Mucosa of rectum (tissue), 2 donors: ENCODE measurements at regions not wholly inside any gene's neighbourhood (a gene's known extent, or its start where the extent isn't known, plus 50 kb on each side); places are given as distances from the start of the nearest gene placed in this dataset.

ENCODE experiments used
- H3K27ac ChIP-seq, 2 donors: one replicate each; pipeline ENCODE4 v1.7.0; 2013; ENCODE audit warnings: inconsistent platforms in 2 of 2, low read depth in 2 of 2, low read length in 2 of 2
- H3K27me3 ChIP-seq, 2 donors: one replicate each; pipeline ENCODE4 v1.7.0; 2013; ENCODE audit warnings: low read length in 2 of 2; ENCODE audit not compliant: control insufficient read depth in 2 of 2, insufficient read depth in 2 of 2
- H3K36me3 ChIP-seq, 2 donors: one replicate each; pipeline ENCODE4 v1.7.0; 2013; ENCODE audit warnings: low read length in 2 of 2; ENCODE audit not compliant: control insufficient read depth in 2 of 2, insufficient read depth in 2 of 2
- H3K4me1 ChIP-seq, 2 donors: one replicate each; pipeline ENCODE4 v1.7.0; 2013; ENCODE audit warnings: low read length in 2 of 2, mild to moderate bottlenecking in 1 of 2; ENCODE audit not compliant: control insufficient read depth in 2 of 2, insufficient read depth in 2 of 2
- H3K4me3 ChIP-seq, 2 donors: one replicate each; pipeline ENCODE4 v1.7.0; 2013; ENCODE audit warnings: low read length in 2 of 2
- H3K9ac ChIP-seq, 2 donors: one replicate each; pipeline ENCODE4 v1.7.0; 2013; ENCODE audit warnings: low read length in 2 of 2, low read depth in 1 of 2, mild to moderate bottlenecking in 1 of 2
- H3K9me3 ChIP-seq, 2 donors: one replicate each; pipeline ENCODE4 v1.7.0; 2013; ENCODE audit warnings: low read length in 2 of 2; ENCODE audit not compliant: control insufficient read depth in 2 of 2
- donor health status: healthy.
- donor health status: Normal muscosa, but diverticular disease.

DNA sequence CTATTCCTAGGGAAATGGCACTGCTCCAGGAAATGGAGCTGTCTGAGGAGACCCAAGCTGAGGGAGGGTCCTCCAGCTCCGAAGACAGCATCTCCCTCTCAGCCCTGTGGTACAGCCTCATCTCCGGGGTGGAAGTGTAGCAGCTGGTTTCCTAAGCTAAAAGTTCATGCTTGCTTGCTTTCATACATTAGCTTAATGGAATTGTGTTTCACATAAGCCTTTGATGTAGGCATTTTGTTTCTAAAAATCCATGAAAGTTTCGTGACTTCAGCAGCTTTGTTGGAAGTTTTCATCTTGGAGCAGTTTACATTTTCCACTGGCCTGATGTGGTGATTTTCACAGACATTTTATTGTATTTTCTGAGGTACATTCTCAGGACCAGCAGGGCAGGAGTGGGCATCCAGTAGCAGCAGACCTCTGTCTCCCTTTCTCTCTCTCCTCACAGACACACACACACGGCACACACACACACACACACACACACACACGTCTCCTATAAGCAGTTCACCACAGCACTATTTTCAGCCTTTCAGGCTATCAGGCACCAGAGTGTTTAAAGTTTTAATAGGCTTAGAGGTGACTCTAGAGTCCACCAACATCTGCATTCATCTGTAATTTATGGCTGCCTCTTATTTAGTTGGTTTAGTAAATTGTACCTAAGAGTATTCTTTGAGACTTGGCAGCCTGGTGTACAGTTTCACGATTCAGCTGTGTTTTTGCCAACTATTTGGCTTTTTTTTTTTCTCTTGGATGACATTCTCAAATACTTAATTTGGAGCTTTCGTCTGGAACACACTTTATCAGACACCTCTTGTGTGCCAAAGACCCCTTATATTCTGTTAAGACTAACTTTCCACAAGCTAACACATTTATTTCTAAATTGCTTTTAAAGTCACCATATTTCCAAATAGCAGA lies 225.8 kb upstream of the SFRP2 start:
- no peaks in the 10 kb centered on the region for H3K9me3 ChIP-seq
- no peaks in the 10 kb centered on the region for H3K27me3 ChIP-seq
- no peaks in the 10 kb centered on the region for H3K4me1 ChIP-seq
- H3K36me3 ChIP-seq: no peaks in the 10 kb centered on the region
- no peak overlapping the region for H3K4me3 ChIP-seq
- no peak overlapping the region for H3K9ac ChIP-seq
- H3K27ac ChIP-seq: no peak overlapping the region

DNA sequence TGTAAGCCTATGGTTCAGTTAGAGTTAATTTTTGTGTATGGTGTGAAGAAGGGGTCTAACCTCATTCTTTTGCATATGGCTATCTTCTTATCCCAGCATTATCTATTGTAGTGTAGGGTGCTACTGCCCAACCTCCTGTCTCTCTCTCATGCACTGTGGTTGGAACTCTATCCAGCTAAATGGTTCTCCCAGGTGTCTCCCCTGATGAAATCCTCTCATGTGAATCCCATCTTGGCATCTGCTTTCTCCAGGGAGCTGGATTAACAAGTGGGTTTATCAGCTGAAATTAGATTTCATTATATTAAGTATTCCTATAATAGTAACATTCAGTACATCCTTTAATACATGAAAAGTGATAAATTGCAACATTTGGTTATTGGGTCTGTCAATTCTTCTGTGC lies 224.7 kb upstream of the SFRP2 start:
- no peaks in the 10 kb centered on the region for H3K27me3 ChIP-seq
- H3K9ac ChIP-seq: no peak overlapping the region
- no peaks in the 10 kb centered on the region for H3K4me1 ChIP-seq
- H3K36me3 ChIP-seq: no peaks in the 10 kb centered on the region
- no peak overlapping the region for H3K27ac ChIP-seq
- no peaks in the 10 kb centered on the region for H3K9me3 ChIP-seq
- H3K4me3 ChIP-seq: no peak overlapping the region

DNA sequence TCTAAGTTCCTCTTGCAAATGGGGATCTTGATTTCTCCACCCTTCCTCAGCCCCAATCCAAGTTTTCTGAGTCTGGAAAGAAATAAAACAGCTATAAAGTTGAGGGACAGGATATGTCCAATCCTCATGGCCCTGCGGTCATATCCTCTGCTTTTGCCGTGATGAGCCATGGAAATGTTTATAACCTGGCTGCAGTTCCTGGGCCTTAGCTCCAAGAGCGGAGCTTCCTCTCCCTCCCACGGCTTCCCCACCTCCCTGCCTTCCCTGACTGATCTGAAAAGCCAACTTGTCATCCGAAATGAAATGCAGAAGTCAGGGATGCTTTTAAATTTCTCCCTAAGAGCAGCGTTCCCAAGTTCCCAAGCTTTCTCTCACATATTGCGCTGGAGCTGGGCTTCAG lies 221.5 kb upstream of the SFRP2 start:
- no peak overlapping the region for H3K9ac ChIP-seq
- no peaks in the 10 kb centered on the region for H3K9me3 ChIP-seq
- no peak overlapping the region for H3K4me3 ChIP-seq
- no peaks in the 10 kb centered on the region for H3K36me3 ChIP-seq
- no peaks in the 10 kb centered on the region for H3K4me1 ChIP-seq
- H3K27me3 ChIP-seq: no peaks in the 10 kb centered on the region
- no peak overlapping the region for H3K27ac ChIP-seq

GRCh38 chr4:154009788-154010187 lies 220.9 kb upstream of the SFRP2 start:
- Histone ChIP-seq H3K36me3 (no peaks in the 10 kb centered on the region), H3K27me3 (no peaks in the 10 kb centered on the region), H3K9me3 (no peaks in the 10 kb centered on the region), H3K27ac (no peak overlapping the region), H3K4me3 (no peak overlapping the region), H3K4me1 (no peaks in the 10 kb centered on the region), H3K9ac (no peak overlapping the region)

GRCh38 chr4:154009191-154009590 lies 220.3 kb upstream of the SFRP2 start:
- Histone ChIP-seq H3K4me3 (no peak overlapping the region), H3K36me3 (no peaks in the 10 kb centered on the region), H3K27ac (no peak overlapping the region)

GRCh38 chr4:154005171-154005520 lies 216.3 kb upstream of the SFRP2 start:
- H3K9ac ChIP-seq: no peak overlapping the region
- no peaks in the 10 kb centered on the region for H3K27me3 ChIP-seq
- no peaks in the 10 kb centered on the region for H3K9me3 ChIP-seq
- no peaks in the 10 kb centered on the region for H3K36me3 ChIP-seq
- no peak overlapping the region for H3K4me3 ChIP-seq
- no peaks in the 10 kb centered on the region for H3K4me1 ChIP-seq
- no peak overlapping the region for H3K27ac ChIP-seq

More at GRCh38 chr4:154009191-154009590, 220.3 kb upstream of the SFRP2 start:
- H3K9ac ChIP-seq: no peak overlapping the region
- no peaks in the 10 kb centered on the region for H3K27me3 ChIP-seq
- no peaks in the 10 kb centered on the region for H3K4me1 ChIP-seq
- no peaks in the 10 kb centered on the region for H3K9me3 ChIP-seq

DNA sequence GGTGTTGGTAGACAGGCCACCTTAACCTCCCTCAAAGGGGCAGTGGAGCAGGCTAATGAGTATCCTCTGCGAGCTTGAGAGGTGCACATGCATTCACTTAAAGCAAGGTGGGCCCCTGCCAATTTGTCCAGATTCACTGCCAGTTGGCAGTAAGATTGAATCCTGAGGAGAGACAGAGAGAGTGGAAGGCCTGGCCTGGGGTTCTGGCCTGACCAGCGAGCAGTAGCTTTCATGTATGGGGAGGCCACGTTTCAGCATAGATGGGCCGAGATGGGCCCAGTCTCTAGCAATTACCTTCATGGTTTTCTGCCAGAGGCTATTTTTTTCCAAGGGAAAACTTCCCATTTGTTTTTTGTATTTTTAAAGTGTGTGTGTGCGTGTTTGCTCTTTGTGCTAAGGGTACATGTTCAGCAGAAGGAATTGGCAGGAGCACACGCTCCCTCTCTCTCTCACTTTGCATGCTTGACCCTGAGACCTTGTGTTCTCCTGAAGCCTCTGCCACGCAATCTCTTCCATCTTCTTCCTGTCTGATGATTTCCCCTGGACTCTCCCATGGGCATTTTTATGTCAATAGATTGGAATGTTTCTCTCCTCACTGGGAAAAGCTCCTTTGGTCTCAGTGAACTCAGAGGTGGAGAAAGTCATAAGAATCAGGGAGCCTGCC lies 215.8 kb upstream of the SFRP2 start:
- Histone ChIP-seq H3K27me3 (no peaks in the 10 kb centered on the region), H3K9ac (no peak overlapping the region), H3K4me3 (no peak overlapping the region), H3K9me3 (no peaks in the 10 kb centered on the region), H3K27ac (no peak overlapping the region), H3K36me3 (no peaks in the 10 kb centered on the region), H3K4me1 (no peaks in the 10 kb centered on the region)

- Histone ChIP-seq H3K4me3 (no peak overlapping the region), H3K4me1 (no peaks in the 10 kb centered on the region), H3K9ac (no peak overlapping the region), H3K9me3 (no peaks in the 10 kb centered on the region), H3K27ac (no peak overlapping the region), H3K36me3 (no peaks in the 10 kb centered on the region), H3K27me3 (no peaks in the 10 kb centered on the region)
Observed at GRCh38 chr4:154004016-154004415, 215.1 kb upstream of the SFRP2 start.

GRCh38 chr4:154003378-154003777 lies 214.5 kb upstream of the SFRP2 start:
- H3K27me3 ChIP-seq: no peaks in the 10 kb centered on the region
- no peak overlapping the region for H3K27ac ChIP-seq

GRCh38 chr4:154001193-154001592 lies 212.3 kb upstream of the SFRP2 start:
- H3K27me3 ChIP-seq: no peaks in the 10 kb centered on the region
- H3K9ac ChIP-seq: no peak overlapping the region
- no peaks in the 10 kb centered on the region for H3K9me3 ChIP-seq
- H3K27ac ChIP-seq: no peak overlapping the region
- no peak overlapping the region for H3K4me3 ChIP-seq
- H3K36me3 ChIP-seq: no peaks in the 10 kb centered on the region
- no peaks in the 10 kb centered on the region for H3K4me1 ChIP-seq

More at GRCh38 chr4:154003378-154003777, 214.5 kb upstream of the SFRP2 start:
- no peaks in the 10 kb centered on the region for H3K4me1 ChIP-seq
- H3K9me3 ChIP-seq: no peaks in the 10 kb centered on the region
- H3K9ac ChIP-seq: no peak overlapping the region
- no peaks in the 10 kb centered on the region for H3K36me3 ChIP-seq
- H3K4me3 ChIP-seq: no peak overlapping the region
